Nucleus accumbens (tissue), 56 donors: ENCODE measurements at regions not wholly inside any gene's neighbourhood (a gene's known extent, or its start where the extent isn't known, plus 50 kb on each side); places are given as distances from the start of the nearest gene placed in this dataset.
A peak's percentile ranks its signal among the peaks of the same experiment; 100 is the strongest.
"Not testable (repeated sequence)": the region's sequence is repeated elsewhere in the genome, so short reads cannot be mapped to it uniquely, and the experiment has no call there.

Source experiments
- DNase-seq, 56 donors: peaks; one replicate each; lab custom pipeline; 2025; lab: John Stamatoyannopoulos, UW

- DNase-seq, result no peak
Observed at GRCh38 chr5:96483878-96484277, 50.8 kb upstream of the PCSK1 start.

GRCh38 chr5:96487859-96488258 lies 54.8 kb upstream of the PCSK1 start:
- no peak for DNase-seq

GRCh38 chr5:96489532-96489931 lies 56.5 kb upstream of the PCSK1 start:
- no peak for DNase-seq

GRCh38 chr5:96492459-96493047 lies 59.5 kb upstream of the PCSK1 start:
- DNase-seq, result no peak

GRCh38 chr5:96493219-96493790 lies 60.3 kb upstream of the PCSK1 start:
- no peak for DNase-seq

- DNase-seq, result not testable (repeated sequence)
Observed at GRCh38 chr5:96495412-96495811, 62.4 kb upstream of the PCSK1 start.

GRCh38 chr5:96497027-96497426 lies 64.0 kb upstream of the PCSK1 start:
- not testable (repeated sequence) for DNase-seq

GRCh38 chr5:96499753-96500345 lies 66.8 kb upstream of the PCSK1 start:
- DNase-seq, result no peak

- no peak for DNase-seq
Observed at GRCh38 chr5:96501991-96502646, 69.1 kb upstream of the PCSK1 start.

GRCh38 chr5:96503501-96504236 lies 70.6 kb upstream of the PCSK1 start:
- peak in 3 of 56 donors; percentile 6 to 29 (median 7) for DNase-seq

- no peak for DNase-seq
Observed at GRCh38 chr5:96506376-96506775, 73.3 kb upstream of the PCSK1 start.

- DNase-seq, result no peak
Observed at GRCh38 chr5:96506866-96507527, 73.9 kb upstream of the PCSK1 start.

- no peak for DNase-seq
Observed at GRCh38 chr5:96509316-96509715, 76.3 kb upstream of the PCSK1 start.

- no peak for DNase-seq
Observed at GRCh38 chr5:96509721-96510350, 76.8 kb upstream of the PCSK1 start.

- peak in 1 of 56 donors; percentile 1 for DNase-seq
Observed at GRCh38 chr5:96516631-96517071, 83.6 kb upstream of the PCSK1 start.

GRCh38 chr5:96517295-96517694 lies 84.2 kb upstream of the PCSK1 start:
- DNase-seq, result no peak

- no peak for DNase-seq
Observed at GRCh38 chr5:96520345-96520744, 87.3 kb upstream of the PCSK1 start.

- DNase-seq, result no peak
Observed at GRCh38 chr5:96522635-96523355, 89.7 kb upstream of the PCSK1 start.
